ENCODE measurements at regions not wholly inside any gene's neighbourhood (a gene's known extent, or its start where the extent isn't known, plus 50 kb on each side); places are given as distances from the start of the nearest gene placed in this dataset.

- H3K9me3 ChIP-seq, result no peaks in the 10 kb centered on the region
- ATAC-seq, result no peak
- WGBS, 2 donors, result 48 to 60% methylated on average over 1 of the region's 1 CpG
- H3K27ac ChIP-seq, result no peak overlapping the region
- no peak for DNase-seq
- no peak overlapping the region for H3K4me3 ChIP-seq
- TF ChIP-seq CTCF (IDR thresholded peaks at IDR 0.05), result no peak
- no peak for FAIRE-seq
- H3K4me1 ChIP-seq, result no peaks in the 10 kb centered on the region
- H3K36me3 ChIP-seq, result no peaks in the 10 kb centered on the region
- no peaks in the 10 kb centered on the region for H3K27me3 ChIP-seq
- intact Hi-C loops (cut with DNase I), result no loop called here
These were observed 161.2 kb upstream of the GNAI1 start for GRCh38 chr7:79973455-79973854.

GRCh38 chr7:79971058-79971457, 163.6 kb upstream of the GNAI1 start:
- no peak for TF ChIP-seq CTCF (IDR thresholded peaks at IDR 0.05)
- 67 to 80% methylated on average over 3 of the region's 3 CpGs for WGBS, 2 donors
- intact Hi-C loops (cut with DNase I), result no loop called here
- H3K27ac ChIP-seq, result no peak overlapping the region
- ATAC-seq (no peak), DNase-seq (no peak), FAIRE-seq (no peak)
- H3K36me3 ChIP-seq, result no peaks in the 10 kb centered on the region
- H3K9me3 ChIP-seq, result no peaks in the 10 kb centered on the region
- no peak overlapping the region for H3K4me3 ChIP-seq
- H3K4me1 ChIP-seq, result no peaks in the 10 kb centered on the region
- H3K27me3 ChIP-seq, result no peaks in the 10 kb centered on the region

GRCh38 chr7:79968894-79969293, 165.7 kb upstream of the GNAI1 start:
- intact Hi-C loops (cut with DNase I), result no loop called here
- no peak for TF ChIP-seq CTCF (IDR thresholded peaks at IDR 0.05)
- FAIRE-seq, result no peak

GRCh38 chr7:79968077-79968648, 166.5 kb upstream of the GNAI1 start:
- no peaks in the 10 kb centered on the region for H3K4me1 ChIP-seq
- H3K36me3 ChIP-seq, result no peaks in the 10 kb centered on the region
- intact Hi-C loops (cut with DNase I), result no loop called here
- no peak for ATAC-seq
- H3K27me3 ChIP-seq, result no peaks in the 10 kb centered on the region
- no peak for TF ChIP-seq CTCF (IDR thresholded peaks at IDR 0.05)
- WGBS, 2 donors, result 57 to 58% methylated on average over 4 of the region's 4 CpGs
- no peak for FAIRE-seq
- no peak overlapping the region for H3K4me3 ChIP-seq
- no peak for DNase-seq
- no peaks in the 10 kb centered on the region for H3K9me3 ChIP-seq
- H3K27ac ChIP-seq, result no peak overlapping the region

More at GRCh38 chr7:79968894-79969293, 165.7 kb upstream of the GNAI1 start:
- Histone ChIP-seq H3K4me3 (no peak overlapping the region), H3K27me3 (no peaks in the 10 kb centered on the region), H3K27ac (no peak overlapping the region), H3K36me3 (no peaks in the 10 kb centered on the region), H3K4me1 (no peaks in the 10 kb centered on the region), H3K9me3 (no peaks in the 10 kb centered on the region)
- DNase-seq (no peak), ATAC-seq (no peak)
- WGBS, 2 donors, result 50 to 68% methylated on average over 2 of the region's 2 CpGs

- Histone ChIP-seq H3K27ac (no peak overlapping the region), H3K36me3 (no peaks in the 10 kb centered on the region), H3K4me3 (no peak overlapping the region), H3K27me3 (no peaks in the 10 kb centered on the region), H3K9me3 (no peaks in the 10 kb centered on the region), H3K4me1 (no peaks in the 10 kb centered on the region)
- 58 to 69% methylated on average over 4 of the region's 4 CpGs for WGBS, 2 donors
- no peak for TF ChIP-seq CTCF (IDR thresholded peaks at IDR 0.05)
- ATAC-seq, result no peak
- DNase-seq, result no peak
- no peak for FAIRE-seq
- intact Hi-C loops (cut with DNase I), result no loop called here
These were observed 168.7 kb upstream of the GNAI1 start for GRCh38 chr7:79965946-79966345.

Data from pancreas (tissue), 10 donors.